GM12878 (cell line): ENCODE measurements at regions not wholly inside any gene's neighbourhood (a gene's known extent, or its start where the extent isn't known, plus 50 kb on each side); places are given as distances from the start of the nearest gene placed in this dataset.

Source experiments
- ATAC-seq: fragments of 200-7000 bp; cut with Tn5 transposase; 3 replicates; pipeline ENCODE4 v1.9.1; 2020; ENCODE audit warnings: mild to moderate bottlenecking, moderate library complexity
- BruUV-seq: library from RNA; stranded (reverse); fragments of 400-500 nt; replicated peaks from 2 replicates; lab custom pipeline; 2021; lab: Mats Ljungman, UMichigan
- CTCF ChIA-PET: fragments of 300-600 bp; sonication (Branson Sonifier 250); formaldehyde crosslinking; extraction: SDS; loops from one replicate; lab custom pipeline; 2021; ENCODE audit warnings: inconsistent platforms; lab: Yijun Ruan, JAX
- POLR2A ChIA-PET: fragments of 350-600 bp; formaldehyde crosslinking; extraction: SDS; loops from one replicate; lab custom pipeline; 2021; ENCODE audit warnings: inconsistent platforms; lab: Charles Lee
- RAD21 ChIA-PET: fragments of 300-600 bp; sonication (Branson Sonifier 250); formaldehyde crosslinking; loops from one replicate; lab custom pipeline; 2023; ENCODE audit warnings: antibody characterized with exemption; ENCODE audit not compliant: unreplicated experiment; lab: Charles Lee
- SMC1A ChIA-PET: fragments of 300-600 bp; sonication (Branson Sonifier 250); formaldehyde crosslinking; loops from one replicate; lab custom pipeline; 2023; ENCODE audit not compliant: unreplicated experiment, uncharacterized antibody; lab: Charles Lee
- DNase-seq: peaks from one replicate; pipeline ENCODE4 v3.0.0-alpha.2; 2011; ENCODE audit warnings: low read depth, low spot score
- FAIRE-seq: peaks from 3 replicates; lab custom pipeline; 2011; peaks lifted over from hg19 to GRCh38; lab: Jason Lieb, UNC
- H2AFZ ChIP-seq: 2 replicates; pipeline ENCODE4 v1.6.0; 2011; ENCODE audit warnings: low read depth, low read length, control low read depth; ENCODE audit not compliant: control insufficient read depth
- H3K27ac ChIP-seq: 2 replicates; pipeline ENCODE4 v1.5.1; 2011; ENCODE audit warnings: control low read depth; ENCODE audit not compliant: control insufficient read depth, insufficient read depth
- H3K27me3 ChIP-seq, 2 experiments: replicated peaks in 1 of 2; 2 replicates each; pipeline versions ENCODE4 v1.6.0 to v1.6.1; 2011; ENCODE audit warnings: low read length in 1 of 2; ENCODE audit not compliant: control insufficient read depth in 2 of 2, insufficient read depth in 2 of 2
- H3K36me3 ChIP-seq, 2 experiments: 2 replicates each; pipeline ENCODE4 v1.5.1; 2011; ENCODE audit warnings: low read length in 1 of 2; ENCODE audit not compliant: control insufficient read depth in 2 of 2, insufficient read depth in 2 of 2
- H3K4me1 ChIP-seq: 2 replicates; pipeline ENCODE4 v1.6.1; 2011; ENCODE audit warnings: mild to moderate bottlenecking, low read length, moderate library complexity, mixed read lengths; ENCODE audit not compliant: control insufficient read depth, insufficient read depth
- H3K4me2 ChIP-seq: 2 replicates; pipeline ENCODE4 v1.6.0; 2011; ENCODE audit warnings: control low read depth; ENCODE audit not compliant: control insufficient read depth, insufficient read depth
- H3K4me3 ChIP-seq: fragments of 200-600 bp; sonication (generic); 2 replicates; pipeline ENCODE4 v1.5.1; 2016
- H3K79me2 ChIP-seq: 2 replicates; pipeline ENCODE4 v1.6.0; 2011; ENCODE audit warnings: low read length; ENCODE audit not compliant: control insufficient read depth, insufficient read depth
- H3K9ac ChIP-seq: 2 replicates; pipeline ENCODE4 v1.8.0; 2011; ENCODE audit warnings: low read length, control low read depth, mixed read lengths; ENCODE audit not compliant: control insufficient read depth, insufficient read depth
- H3K9me3 ChIP-seq: replicated peaks from 3 replicates; pipeline ENCODE4 v1.5.1; 2011; ENCODE audit warnings: mild to moderate bottlenecking, low read length; ENCODE audit not compliant: control insufficient read depth, insufficient read depth
- H4K20me1 ChIP-seq: 2 replicates; pipeline ENCODE4 v1.6.0; 2011; ENCODE audit not compliant: control insufficient read depth, insufficient read depth
- ATF3 ChIP-seq: IDR thresholded peaks from 2 replicates; pipeline ENCODE4 v1.6.1; 2011; ENCODE audit warnings: low read depth, mild to moderate bottlenecking, low read length, moderate library complexity, borderline replicate concordance; ENCODE audit errors: extremely low read depth
- ATF7 ChIP-seq: fragments of 450-650 bp; IDR thresholded peaks from 2 replicates; pipeline ENCODE4 v1.6.1; 2016; ENCODE audit warnings: low read depth, mild to moderate bottlenecking
- EP300 ChIP-seq, 2 experiments: fragments of 150-350 bp in 1 of 2; IDR thresholded peaks; 2 replicates each; pipeline ENCODE4 v1.6.1; 2011 to 2012; ENCODE audit warnings: low read depth in 2 of 2, low read length in 2 of 2, borderline replicate concordance in 1 of 2, improper control_type of control experiment in 1 of 2, inconsistent platforms in 1 of 2; ENCODE audit not compliant: control insufficient read depth in 1 of 2
- ESRRA ChIP-seq: IDR thresholded peaks from 2 replicates; pipeline ENCODE4 v1.6.1; 2012; ENCODE audit warnings: mild to moderate bottlenecking, low read length, improper control_type of control experiment
- FOXK2 ChIP-seq: fragments of 450-650 bp; IDR thresholded peaks from 2 replicates; pipeline ENCODE4 v1.6.1; 2017; ENCODE audit warnings: mild to moderate bottlenecking, moderate library complexity
- HDAC2 ChIP-seq: fragments of 200-600 bp; sonication (generic); IDR thresholded peaks from 2 replicates; pipeline ENCODE4 v1.6.1; 2017
- JUND ChIP-seq: IDR thresholded peaks from 2 replicates; pipeline ENCODE4 v1.6.1; 2012; ENCODE audit warnings: low read depth, mild to moderate bottlenecking, low read length, improper control_type of control experiment, moderate library complexity
- MEF2A ChIP-seq: IDR thresholded peaks from 2 replicates; pipeline ENCODE4 v1.6.1; 2011; ENCODE audit warnings: low read depth, mild to moderate bottlenecking, low read length, moderate library complexity; ENCODE audit not compliant: insufficient read depth
- NFYA ChIP-seq: IDR thresholded peaks from 2 replicates; pipeline ENCODE4 v1.6.1; 2011; ENCODE audit warnings: low read depth, mild to moderate bottlenecking, low read length, improper control_type of control experiment, borderline replicate concordance
- NR2C1 ChIP-seq: fragments of 450-650 bp; IDR thresholded peaks from 2 replicates; pipeline ENCODE4 v1.6.1; 2017; ENCODE audit warnings: antibody characterized with exemption, mild to moderate bottlenecking, moderate library complexity
- POLR2A ChIP-seq: IDR thresholded peaks from 2 replicates; pipeline ENCODE4 v1.6.1; 2011; ENCODE audit warnings: low read depth, mild to moderate bottlenecking, low read length
- POLR2AphosphoS2 ChIP-seq: IDR thresholded peaks from 2 replicates; pipeline ENCODE4 v1.6.1; 2011; ENCODE audit warnings: low read depth, mild to moderate bottlenecking, low read length, improper control_type of control experiment, moderate library complexity
- YY1 ChIP-seq: IDR thresholded peaks from 2 replicates; pipeline ENCODE4 v1.6.1; 2011; ENCODE audit warnings: low read depth, mild to moderate bottlenecking, low read length
- ZNF274 ChIP-seq: IDR thresholded peaks from one replicate; pipeline ENCODE4 v1.8.0; 2011; ENCODE audit not compliant: insufficient read length, insufficient read depth
- WGBS: methylation state at CpG from one replicate; pipeline ENCODE4 v1.1.6; 2016; ENCODE audit warnings: low lambda C conversion rate; ENCODE audit not compliant: insufficient replicate concordance, insufficient coverage; ENCODE audit errors: missing lambda C conversion rate; 5-methylcytosine and 5-hydroxymethylcytosine counted together
- in situ Hi-C: fragments of 300-500 bp; cut with MboI; formaldehyde crosslinking; loops from 9 replicates; pipeline ENCODE4 v1.14.3; 2018; ENCODE audit warnings: mixed read lengths
- intact Hi-C: fragments of 100-400 bp; cut with micrococcal nuclease; formaldehyde crosslinking; loops from one replicate; pipeline ENCODE4 v1.14.2; 2022; ENCODE audit not compliant: unreplicated experiment
- TF ChIP-seq, protein P1 (sequence below), 3 experiments: IDR thresholded peaks in 2 of 3; conservative IDR thresholded peaks in 1 of 3; 2 replicates each; pipeline ENCODE4 v1.5.1; 2011; ENCODE audit warnings: low read depth in 3 of 3, low read length in 3 of 3, mild to moderate bottlenecking in 3 of 3, control low read depth in 2 of 3, moderate library complexity in 2 of 3, inconsistent platforms in 1 of 3, mixed read lengths in 1 of 3; ENCODE audit not compliant: control insufficient read depth in 2 of 3, insufficient read depth in 1 of 3; ENCODE audit errors: extremely low read depth in 1 of 3

DNA sequence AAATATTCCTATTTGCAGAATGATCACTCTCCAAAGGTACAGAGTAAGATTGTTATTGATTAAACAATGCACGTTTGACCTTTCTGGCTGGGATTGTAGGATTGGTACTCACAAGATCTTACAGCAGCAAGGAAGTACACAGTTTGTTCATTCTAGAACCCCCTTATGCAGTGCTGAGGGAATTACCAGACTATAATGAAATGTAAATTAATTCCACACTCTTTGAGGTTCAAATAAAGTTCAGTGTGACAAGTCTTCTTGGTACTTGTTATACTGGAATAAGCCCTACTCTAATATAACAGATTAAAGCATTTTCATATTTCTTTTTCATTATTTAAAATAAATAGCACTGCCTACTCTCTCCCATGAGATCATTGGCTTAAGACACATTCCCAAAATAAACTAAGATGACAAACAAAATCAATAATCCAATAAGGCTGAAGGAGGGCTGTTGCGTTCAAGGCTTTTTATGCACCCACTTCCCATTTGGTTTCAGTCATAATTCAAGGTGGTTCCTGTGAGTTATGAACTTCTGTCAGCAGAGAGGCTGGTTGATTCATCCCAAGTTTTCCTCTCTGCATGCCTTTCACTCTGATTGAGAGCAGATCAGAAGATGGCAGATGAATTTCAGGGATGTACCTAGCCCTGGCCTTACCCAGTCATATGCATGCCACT, 881.5 kb downstream of the C6orf118 start:
- DNase-seq = no peak
- Histone ChIP-seq H3K9me3 (no peaks in the 10 kb centered on the region), H4K20me1 (no peaks in the 10 kb centered on the region), H3K4me2 (no peak overlapping the region), H3K36me3 (no peaks in the 10 kb centered on the region), H3K4me3 (no peak overlapping the region), H3K79me2 (no peaks in the 10 kb centered on the region), H2AFZ (no peak overlapping the region), H3K4me1 (no peaks in the 10 kb centered on the region), H3K27ac (no peak overlapping the region), H3K27me3 (no peaks in the 10 kb centered on the region), H3K9ac (no peak overlapping the region)
- ATAC-seq = no peak
- no peak for TF ChIP-seq ATF3
- no peak for TF ChIP-seq MEF2A
- TF ChIP-seq ZNF274 = no peak
- TF ChIP-seq EP300 (IDR thresholded peaks at IDR 0.05; ENCODE audit: borderline replicate concordance in 1 of 2, control insufficient read depth in 1 of 2, low read depth in 2 of 2, low read length in 2 of 2) = no peak
- TF ChIP-seq NR2C1 = no peak
- no peak for TF ChIP-seq POLR2A
- TF ChIP-seq POLR2AphosphoS2 = no peak
- TF ChIP-seq HDAC2 = no peak
- TF ChIP-seq JUND = no peak
- TF ChIP-seq FOXK2 = no peak
- no peak for TF ChIP-seq YY1
- TF ChIP-seq, protein P1, sequence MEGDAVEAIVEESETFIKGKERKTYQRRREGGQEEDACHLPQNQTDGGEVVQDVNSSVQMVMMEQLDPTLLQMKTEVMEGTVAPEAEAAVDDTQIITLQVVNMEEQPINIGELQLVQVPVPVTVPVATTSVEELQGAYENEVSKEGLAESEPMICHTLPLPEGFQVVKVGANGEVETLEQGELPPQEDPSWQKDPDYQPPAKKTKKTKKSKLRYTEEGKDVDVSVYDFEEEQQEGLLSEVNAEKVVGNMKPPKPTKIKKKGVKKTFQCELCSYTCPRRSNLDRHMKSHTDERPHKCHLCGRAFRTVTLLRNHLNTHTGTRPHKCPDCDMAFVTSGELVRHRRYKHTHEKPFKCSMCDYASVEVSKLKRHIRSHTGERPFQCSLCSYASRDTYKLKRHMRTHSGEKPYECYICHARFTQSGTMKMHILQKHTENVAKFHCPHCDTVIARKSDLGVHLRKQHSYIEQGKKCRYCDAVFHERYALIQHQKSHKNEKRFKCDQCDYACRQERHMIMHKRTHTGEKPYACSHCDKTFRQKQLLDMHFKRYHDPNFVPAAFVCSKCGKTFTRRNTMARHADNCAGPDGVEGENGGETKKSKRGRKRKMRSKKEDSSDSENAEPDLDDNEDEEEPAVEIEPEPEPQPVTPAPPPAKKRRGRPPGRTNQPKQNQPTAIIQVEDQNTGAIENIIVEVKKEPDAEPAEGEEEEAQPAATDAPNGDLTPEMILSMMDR (IDR thresholded peaks at IDR 0.05 in 2 of 3, conservative IDR thresholded peaks at IDR 0.05 in 1 of 3; ENCODE audit: control insufficient read depth in 2 of 3, extremely low read depth in 1 of 3, insufficient read depth in 1 of 3, low read depth in 3 of 3, low read length in 3 of 3) = no peak
- no peak for TF ChIP-seq NFYA
- TF ChIP-seq ATF7 = no peak
- no peak for TF ChIP-seq ESRRA
- ChIA-PET RAD21 (no interaction called here), SMC1A (no interaction called here), CTCF (no interaction called here), POLR2A (no interaction called here)
- 30% methylated on average over 2 of the region's 2 CpGs for WGBS
- no TSS peak for BruUV-seq
- in situ Hi-C loops (no loop called here), intact Hi-C loops (no loop called here)
- no peak for FAIRE-seq
